Endothelial cell (in vitro differentiated cells): ENCODE measurements at regions not wholly inside any gene's neighbourhood (a gene's known extent, or its start where the extent isn't known, plus 50 kb on each side); places are given as distances from the start of the nearest gene placed in this dataset.

Source experiments
- DNase-seq: peaks from one replicate; pipeline ENCODE4 v3.0.0; 2021; ENCODE audit warnings: low spot score
- H3K27ac Mint-ChIP-seq: one replicate; pipeline ENCODE4 v1.8.0; 2021; ENCODE audit warnings: mixed read lengths, inconsistent platforms; ENCODE audit not compliant: unreplicated experiment
- H3K27me3 Mint-ChIP-seq: one replicate; pipeline ENCODE4 v1.8.0; 2021; ENCODE audit warnings: mild to moderate bottlenecking, moderate library complexity, mixed read lengths, inconsistent platforms; ENCODE audit not compliant: unreplicated experiment
- H3K36me3 Mint-ChIP-seq: one replicate; pipeline ENCODE4 v1.8.0; 2021; ENCODE audit warnings: mild to moderate bottlenecking, low read depth, mixed read lengths, inconsistent platforms; ENCODE audit not compliant: unreplicated experiment
- H3K4me1 Mint-ChIP-seq: one replicate; pipeline ENCODE4 v1.8.0; 2021; ENCODE audit warnings: mild to moderate bottlenecking, mixed read lengths, inconsistent platforms; ENCODE audit not compliant: unreplicated experiment
- H3K4me3 Mint-ChIP-seq: one replicate; pipeline ENCODE4 v1.8.0; 2021; ENCODE audit warnings: mild to moderate bottlenecking, mixed read lengths, inconsistent platforms; ENCODE audit not compliant: unreplicated experiment
- H3K9me3 Mint-ChIP-seq: one replicate; pipeline ENCODE4 v1.8.0; 2021; ENCODE audit warnings: mixed read lengths, inconsistent platforms; ENCODE audit not compliant: unreplicated experiment
- CTCF ChIP-seq: fragments of 200-600 bp; sonication (generic); IDR thresholded peaks from one replicate; pipeline ENCODE4 v1.5.0; 2021; ENCODE audit warnings: antibody characterized with exemption; ENCODE audit not compliant: unreplicated experiment

GRCh38 chr3:96039632-96040031, 774.8 kb upstream of the EPHA6 start:
- TF ChIP-seq CTCF, result no peak
- H3K27me3 Mint-ChIP-seq, result peaks cover 1% of the 10 kb centered on the region

GRCh38 chr3:96059301-96059700, 755.1 kb upstream of the EPHA6 start:
- Mint-ChIP-seq H3K9me3 (no peaks in the 10 kb centered on the region), H3K27ac (no peak overlapping the region), H3K27me3 (no peaks in the 10 kb centered on the region), H3K4me1 (no peaks in the 10 kb centered on the region), H3K4me3 (no peak overlapping the region), H3K36me3 (no peaks in the 10 kb centered on the region)
- no peak for TF ChIP-seq CTCF
- no peak for DNase-seq

More at GRCh38 chr3:96039632-96040031, 774.8 kb upstream of the EPHA6 start:
- Mint-ChIP-seq H3K9me3 (no peaks in the 10 kb centered on the region), H3K27ac (no peak overlapping the region), H3K4me3 (no peak overlapping the region), H3K36me3 (peaks cover 4% of the 10 kb centered on the region), H3K4me1 (no peaks in the 10 kb centered on the region)
- no peak for DNase-seq

- no peak overlapping the region for H3K27ac Mint-ChIP-seq
- peaks cover 4% of the 10 kb centered on the region for H3K36me3 Mint-ChIP-seq
- peaks cover 2% of the 10 kb centered on the region for H3K27me3 Mint-ChIP-seq
- TF ChIP-seq CTCF, result no peak
- no peak for DNase-seq
- no peaks in the 10 kb centered on the region for H3K4me1 Mint-ChIP-seq
- no peaks in the 10 kb centered on the region for H3K9me3 Mint-ChIP-seq
- no peak overlapping the region for H3K4me3 Mint-ChIP-seq
These were observed 745.3 kb upstream of the EPHA6 start for GRCh38 chr3:96069065-96069464.

GRCh38 chr3:96070678-96071077, 743.7 kb upstream of the EPHA6 start:
- Mint-ChIP-seq H3K4me3 (no peak overlapping the region), H3K4me1 (peaks cover 4% of the 10 kb centered on the region), H3K9me3 (no peaks in the 10 kb centered on the region), H3K36me3 (peaks cover 4% of the 10 kb centered on the region), H3K27me3 (peaks cover 2% of the 10 kb centered on the region), H3K27ac (no peak overlapping the region)
- no peak for TF ChIP-seq CTCF
- no peak for DNase-seq

- peaks cover 4% of the 10 kb centered on the region for H3K36me3 Mint-ChIP-seq
- no peak for TF ChIP-seq CTCF
- H3K9me3 Mint-ChIP-seq, result no peaks in the 10 kb centered on the region
- H3K27me3 Mint-ChIP-seq, result peaks cover 2% of the 10 kb centered on the region
- peaks cover 4% of the 10 kb centered on the region for H3K4me1 Mint-ChIP-seq
- H3K27ac Mint-ChIP-seq, result no peak overlapping the region
- H3K4me3 Mint-ChIP-seq, result no peak overlapping the region
- no peak for DNase-seq
These were observed 743.3 kb upstream of the EPHA6 start for GRCh38 chr3:96071097-96071496.
